ENCODE measurements at regions not wholly inside any gene's neighbourhood (a gene's known extent, or its start where the extent isn't known, plus 50 kb on each side); places are given as distances from the start of the nearest gene placed in this dataset.
A peak's percentile ranks its signal among the peaks of the same experiment; 100 is the strongest.
"Not testable (repeated sequence)": the region's sequence is repeated elsewhere in the genome, so short reads cannot be mapped to it uniquely, and the experiment has no call there.

GRCh38 chr21:38097789-38098188 lies 159.0 kb upstream of the KCNJ15 start:
- no peak for DNase-seq (ENCODE audit: low read depth, low spot score)

GRCh38 chr21:38112219-38112789 lies 144.5 kb upstream of the KCNJ15 start:
- no peak for DNase-seq (ENCODE audit: low read depth, low spot score)

GRCh38 chr21:38114717-38115333 lies 142.0 kb upstream of the KCNJ15 start:
- no peak for DNase-seq (ENCODE audit: low read depth, low spot score)

GRCh38 chr21:38115870-38116269 lies 140.9 kb upstream of the KCNJ15 start:
- no peak for DNase-seq (ENCODE audit: low read depth, low spot score)

- DNase-seq (ENCODE audit: low read depth, low spot score), result no peak
Observed at GRCh38 chr21:38119793-38120192, 137.0 kb upstream of the KCNJ15 start.

GRCh38 chr21:38120679-38120983 lies 136.2 kb upstream of the KCNJ15 start:
- DNase-seq (ENCODE audit: low read depth, low spot score), result not testable (repeated sequence)

GRCh38 chr21:38120984-38121855 lies 135.6 kb upstream of the KCNJ15 start:
- no peak for DNase-seq (ENCODE audit: low read depth, low spot score)

- DNase-seq (ENCODE audit: low read depth, low spot score), result no peak
Observed at GRCh38 chr21:38121888-38122720, 134.7 kb upstream of the KCNJ15 start.

- no peak for DNase-seq (ENCODE audit: low read depth, low spot score)
Observed at GRCh38 chr21:38123626-38124025, 133.2 kb upstream of the KCNJ15 start.

- peak; percentile 4 for DNase-seq (ENCODE audit: low read depth, low spot score)
Observed at GRCh38 chr21:38126666-38127303, 130.0 kb upstream of the KCNJ15 start.

GRCh38 chr21:38129711-38130110 lies 127.1 kb upstream of the KCNJ15 start:
- DNase-seq (ENCODE audit: low read depth, low spot score), result no peak

GRCh38 chr21:38133240-38133639 lies 123.6 kb upstream of the KCNJ15 start:
- DNase-seq (ENCODE audit: low read depth, low spot score), result no peak

- no peak for DNase-seq (ENCODE audit: low read depth, low spot score)
Observed at GRCh38 chr21:38134084-38134873, 122.5 kb upstream of the KCNJ15 start.

- DNase-seq (ENCODE audit: low read depth, low spot score), result no peak
Observed at GRCh38 chr21:38136201-38136600, 120.6 kb upstream of the KCNJ15 start.

GRCh38 chr21:38139380-38140168 lies 117.2 kb upstream of the KCNJ15 start:
- no peak for DNase-seq (ENCODE audit: low read depth, low spot score)

GRCh38 chr21:38140207-38140903 lies 116.4 kb upstream of the KCNJ15 start:
- DNase-seq (ENCODE audit: low read depth, low spot score), result no peak

- DNase-seq (ENCODE audit: low read depth, low spot score), result no peak
Observed at GRCh38 chr21:38142224-38142623, 114.6 kb upstream of the KCNJ15 start.

- no peak for DNase-seq (ENCODE audit: low read depth, low spot score)
Observed at GRCh38 chr21:38144193-38144592, 112.6 kb upstream of the KCNJ15 start.

- DNase-seq (ENCODE audit: low read depth, low spot score), result no peak
Observed at GRCh38 chr21:38145104-38145503, 111.7 kb upstream of the KCNJ15 start.

Measured in pulmonary artery endothelial cell (primary cell).